ENCODE measurements at regions not wholly inside any gene's neighbourhood (a gene's known extent, or its start where the extent isn't known, plus 50 kb on each side); places are given as distances from the start of the nearest gene placed in this dataset.

DNA sequence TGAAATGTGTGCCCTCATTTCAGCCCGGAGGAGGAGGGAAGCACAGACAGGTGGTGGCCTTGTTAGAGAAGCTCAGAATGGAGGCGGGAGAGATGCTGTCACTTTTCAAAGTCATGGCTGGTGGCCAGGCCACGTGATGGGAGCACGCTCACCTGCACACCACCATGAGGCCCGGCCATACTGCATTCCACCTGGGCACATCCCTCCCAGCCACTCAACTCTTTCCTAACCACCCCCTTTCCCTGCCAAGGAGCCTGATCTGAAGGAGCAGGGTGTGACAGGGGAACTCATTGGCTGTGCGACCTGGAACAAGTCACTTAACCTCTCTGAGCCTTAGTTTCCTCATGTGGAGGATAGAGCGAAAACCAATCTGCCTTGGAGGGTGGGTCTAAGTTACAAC, 364.5 kb downstream of the CTTN start:
- Histone ChIP-seq H3K9me3 (ENCODE audit: control insufficient read depth, insufficient read depth, low read depth, low read length) (no peaks in the 10 kb centered on the region), H2AFZ (ENCODE audit: low read length) (no peak overlapping the region), H4K20me1 (ENCODE audit: control insufficient read depth, extremely low read depth, insufficient read depth, low read length) (no peaks in the 10 kb centered on the region), H3K4me2 (ENCODE audit: extremely low read depth, insufficient read depth, low read length) (no peak overlapping the region), H3K36me3 (ENCODE audit: control insufficient read depth, insufficient read depth, low read length) (no peaks in the 10 kb centered on the region), H3K27ac (ENCODE audit: insufficient read depth, low read length) (no peak overlapping the region), H3K4me3 (replicated peaks in 1 of 4; ENCODE audit: control extremely low read depth in 1 of 4, insufficient read depth in 1 of 4, low read depth in 3 of 4, low read length in 4 of 4) (no peak overlapping the region), H3K79me2 (ENCODE audit: control insufficient read depth, insufficient read depth, low read length) (no peaks in the 10 kb centered on the region), H3K9ac (ENCODE audit: insufficient read depth, low read length) (no peak overlapping the region), H3K4me1 (ENCODE audit: control insufficient read depth, extremely low read depth, insufficient read depth, low read length) (no peaks in the 10 kb centered on the region), H3K27me3 (ENCODE audit: control insufficient read depth, insufficient read depth, low read length) (no peaks in the 10 kb centered on the region)
- no peak for DNase-seq (ENCODE audit: low read depth in 2 of 2)
- TF ChIP-seq, protein P1, sequence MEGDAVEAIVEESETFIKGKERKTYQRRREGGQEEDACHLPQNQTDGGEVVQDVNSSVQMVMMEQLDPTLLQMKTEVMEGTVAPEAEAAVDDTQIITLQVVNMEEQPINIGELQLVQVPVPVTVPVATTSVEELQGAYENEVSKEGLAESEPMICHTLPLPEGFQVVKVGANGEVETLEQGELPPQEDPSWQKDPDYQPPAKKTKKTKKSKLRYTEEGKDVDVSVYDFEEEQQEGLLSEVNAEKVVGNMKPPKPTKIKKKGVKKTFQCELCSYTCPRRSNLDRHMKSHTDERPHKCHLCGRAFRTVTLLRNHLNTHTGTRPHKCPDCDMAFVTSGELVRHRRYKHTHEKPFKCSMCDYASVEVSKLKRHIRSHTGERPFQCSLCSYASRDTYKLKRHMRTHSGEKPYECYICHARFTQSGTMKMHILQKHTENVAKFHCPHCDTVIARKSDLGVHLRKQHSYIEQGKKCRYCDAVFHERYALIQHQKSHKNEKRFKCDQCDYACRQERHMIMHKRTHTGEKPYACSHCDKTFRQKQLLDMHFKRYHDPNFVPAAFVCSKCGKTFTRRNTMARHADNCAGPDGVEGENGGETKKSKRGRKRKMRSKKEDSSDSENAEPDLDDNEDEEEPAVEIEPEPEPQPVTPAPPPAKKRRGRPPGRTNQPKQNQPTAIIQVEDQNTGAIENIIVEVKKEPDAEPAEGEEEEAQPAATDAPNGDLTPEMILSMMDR (conservative IDR thresholded peaks at IDR 0.05 in 1 of 2, IDR thresholded peaks at IDR 0.05 in 1 of 2; ENCODE audit: low read depth in 1 of 2, low read length in 2 of 2) = no peak
- no peak for TF ChIP-seq EZH2 (IDR thresholded peaks at IDR 0.05; ENCODE audit: low read length, missing control alignments)

DNA sequence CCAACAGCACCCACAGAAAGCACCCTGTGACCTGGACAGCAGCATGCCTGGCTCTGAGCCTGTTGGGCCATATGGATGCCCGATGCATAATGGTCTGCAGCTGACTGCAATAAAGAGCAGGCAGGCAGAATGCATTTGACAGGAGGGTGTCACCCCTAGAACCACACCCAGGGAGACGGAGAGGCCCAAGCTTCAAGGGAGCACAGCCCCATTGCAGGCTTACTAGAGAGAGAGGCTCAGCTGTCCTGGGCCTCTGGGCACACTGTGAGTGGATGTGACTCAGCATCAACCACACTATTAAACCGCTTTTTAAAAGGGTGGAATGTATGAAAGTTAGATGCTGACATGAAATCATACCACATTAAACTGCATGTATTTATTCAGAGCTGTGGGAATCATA, 365.3 kb downstream of the CTTN start:
- no peak overlapping the region for H3K27ac ChIP-seq (ENCODE audit: insufficient read depth, low read length)
- no peaks in the 10 kb centered on the region for H3K27me3 ChIP-seq (ENCODE audit: control insufficient read depth, insufficient read depth, low read length)
- peak; percentile 2 to 74 for DNase-seq (ENCODE audit: low read depth in 2 of 2)
- H3K4me3 ChIP-seq (replicated peaks in 1 of 4; ENCODE audit: control extremely low read depth in 1 of 4, insufficient read depth in 1 of 4, low read depth in 3 of 4, low read length in 4 of 4) = no peak overlapping the region
- H3K9ac ChIP-seq (ENCODE audit: insufficient read depth, low read length) = no peak overlapping the region
- TF ChIP-seq, protein P1 (conservative IDR thresholded peaks at IDR 0.05 in 1 of 2, IDR thresholded peaks at IDR 0.05 in 1 of 2; ENCODE audit: low read depth in 1 of 2, low read length in 2 of 2) = no peak
- TF ChIP-seq EZH2 (IDR thresholded peaks at IDR 0.05; ENCODE audit: low read length, missing control alignments) = no peak
- H4K20me1 ChIP-seq (ENCODE audit: control insufficient read depth, extremely low read depth, insufficient read depth, low read length) = no peaks in the 10 kb centered on the region
- H2AFZ ChIP-seq (ENCODE audit: low read length) = no peak overlapping the region
- H3K79me2 ChIP-seq (ENCODE audit: control insufficient read depth, insufficient read depth, low read length) = no peaks in the 10 kb centered on the region
- no peaks in the 10 kb centered on the region for H3K4me1 ChIP-seq (ENCODE audit: control insufficient read depth, extremely low read depth, insufficient read depth, low read length)
- no peak overlapping the region for H3K4me2 ChIP-seq (ENCODE audit: extremely low read depth, insufficient read depth, low read length)
- no peaks in the 10 kb centered on the region for H3K9me3 ChIP-seq (ENCODE audit: control insufficient read depth, insufficient read depth, low read depth, low read length)
- no peaks in the 10 kb centered on the region for H3K36me3 ChIP-seq (ENCODE audit: control insufficient read depth, insufficient read depth, low read length)

DNA sequence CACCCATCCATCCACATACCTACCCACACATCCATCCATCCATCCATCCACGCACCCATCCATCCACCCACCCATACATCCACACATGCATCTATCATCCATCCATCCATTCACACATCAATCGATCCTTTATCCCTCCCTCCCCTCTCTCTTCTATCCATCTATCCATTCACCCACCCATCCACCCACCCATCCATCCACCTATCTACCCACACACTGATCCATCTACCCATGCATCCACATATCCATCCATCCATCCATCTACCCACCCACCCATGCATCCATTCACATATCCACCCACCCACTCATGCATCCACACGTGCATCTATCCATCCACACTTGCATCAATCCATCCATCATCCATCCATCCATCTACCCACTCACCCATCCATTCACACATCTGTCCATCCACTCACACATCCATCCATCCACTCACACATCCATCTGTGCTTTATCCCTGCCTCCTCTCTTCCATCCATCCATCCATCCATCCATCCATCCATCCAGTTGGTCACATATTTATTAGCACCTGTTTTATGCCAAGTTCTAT, 366.1 kb downstream of the CTTN start:
- no peaks in the 10 kb centered on the region for H3K9me3 ChIP-seq (ENCODE audit: control insufficient read depth, insufficient read depth, low read depth, low read length)
- H3K27me3 ChIP-seq (ENCODE audit: control insufficient read depth, insufficient read depth, low read length) = no peaks in the 10 kb centered on the region
- no peak overlapping the region for H2AFZ ChIP-seq (ENCODE audit: low read length)
- no peak overlapping the region for H3K4me2 ChIP-seq (ENCODE audit: extremely low read depth, insufficient read depth, low read length)
- no peak overlapping the region for H3K27ac ChIP-seq (ENCODE audit: insufficient read depth, low read length)
- H3K4me3 ChIP-seq (replicated peaks in 1 of 4; ENCODE audit: control extremely low read depth in 1 of 4, insufficient read depth in 1 of 4, low read depth in 3 of 4, low read length in 4 of 4) = no peak overlapping the region
- no peak for DNase-seq (ENCODE audit: low read depth in 2 of 2)
- no peak for TF ChIP-seq EZH2 (IDR thresholded peaks at IDR 0.05; ENCODE audit: low read length, missing control alignments)
- TF ChIP-seq, protein P1 (conservative IDR thresholded peaks at IDR 0.05 in 1 of 2, IDR thresholded peaks at IDR 0.05 in 1 of 2; ENCODE audit: low read depth in 1 of 2, low read length in 2 of 2) = no peak
- H3K36me3 ChIP-seq (ENCODE audit: control insufficient read depth, insufficient read depth, low read length) = no peaks in the 10 kb centered on the region
- H4K20me1 ChIP-seq (ENCODE audit: control insufficient read depth, extremely low read depth, insufficient read depth, low read length) = no peaks in the 10 kb centered on the region
- H3K79me2 ChIP-seq (ENCODE audit: control insufficient read depth, insufficient read depth, low read length) = no peaks in the 10 kb centered on the region
- H3K9ac ChIP-seq (ENCODE audit: insufficient read depth, low read length) = no peak overlapping the region
- no peaks in the 10 kb centered on the region for H3K4me1 ChIP-seq (ENCODE audit: control insufficient read depth, extremely low read depth, insufficient read depth, low read length)
